NB4 (cell line): ENCODE measurements at regions not wholly inside any gene's neighbourhood (a gene's known extent, or its start where the extent isn't known, plus 50 kb on each side); places are given as distances from the start of the nearest gene placed in this dataset.

Experiments
- DNase-seq: peaks from one replicate; pipeline ENCODE4 v3.0.0; 2010; ENCODE audit warnings: low read depth
- H3K4me3 ChIP-seq: one replicate; pipeline ENCODE4 v1.5.1; 2011; ENCODE audit warnings: mild to moderate bottlenecking, low read depth, low read length, moderate library complexity
- CTCF ChIP-seq: IDR thresholded peaks from one replicate; pipeline ENCODE4 v1.5.1; 2012; ENCODE audit warnings: low read depth, low read length
- MAX ChIP-seq: IDR thresholded peaks from 2 replicates; pipeline ENCODE4 v1.6.1; 2011; ENCODE audit warnings: low read depth, low read length
- MYC ChIP-seq: IDR thresholded peaks from 2 replicates; pipeline ENCODE4 v1.6.1; 2011; ENCODE audit warnings: low read depth, low read length
- POLR2A ChIP-seq: IDR thresholded peaks from 2 replicates; pipeline ENCODE4 v1.6.1; 2011; ENCODE audit warnings: mild to moderate bottlenecking; ENCODE audit not compliant: insufficient read length; ENCODE audit errors: extremely low read depth

- no peak overlapping the region for H3K4me3 ChIP-seq
- no peak for DNase-seq
- no peak for TF ChIP-seq MYC
- no peak for TF ChIP-seq CTCF
- TF ChIP-seq POLR2A: no peak
- no peak for TF ChIP-seq MAX
Measured at GRCh38 chr14:101127224-101127623, 223.7 kb upstream of the RTL1 start.

- no peak overlapping the region for H3K4me3 ChIP-seq
- no peak for DNase-seq
- no peak for TF ChIP-seq POLR2A
- no peak for TF ChIP-seq MYC
Measured at GRCh38 chr14:101128478-101129321, 225.2 kb upstream of the RTL1 start.

GRCh38 chr14:101129521-101130167 lies 226.1 kb upstream of the RTL1 start:
- no peak for TF ChIP-seq CTCF
- TF ChIP-seq MAX: no peak
- no peak for TF ChIP-seq POLR2A
- no peak for TF ChIP-seq MYC
- DNase-seq: no peak
- H3K4me3 ChIP-seq: no peak overlapping the region

- no peak for DNase-seq
- H3K4me3 ChIP-seq: no peak overlapping the region
- TF ChIP-seq MAX (no peak), MYC (no peak), POLR2A (no peak), CTCF (no peak)
Measured at GRCh38 chr14:101130861-101131260, 227.3 kb upstream of the RTL1 start.

- TF ChIP-seq POLR2A (no peak), MYC (no peak), CTCF (no peak), MAX (no peak)
Measured at GRCh38 chr14:101131451-101131916, 228.0 kb upstream of the RTL1 start.

GRCh38 chr14:101132051-101132571 lies 228.6 kb upstream of the RTL1 start:
- DNase-seq: no peak
- no peak overlapping the region for H3K4me3 ChIP-seq
- TF ChIP-seq MAX (no peak), MYC (no peak), CTCF (no peak), POLR2A (no peak)

More at GRCh38 chr14:101131451-101131916, 228.0 kb upstream of the RTL1 start:
- H3K4me3 ChIP-seq: no peak overlapping the region
- no peak for DNase-seq
